H1 (cell line): ENCODE measurements at regions not wholly inside any gene's neighbourhood (a gene's known extent, or its start where the extent isn't known, plus 50 kb on each side); places are given as distances from the start of the nearest gene placed in this dataset.
"Not testable (repeated sequence)": the region's sequence is repeated elsewhere in the genome, so short reads cannot be mapped to it uniquely, and the experiment has no call there.

Source experiments
- CTCF ChIA-PET: fragments of 300-600 bp; sonication (Branson Sonifier 250); formaldehyde crosslinking; loops from one replicate; lab custom pipeline; 2021; ENCODE audit not compliant: partially characterized antibody; lab: Charles Lee
- POLR2A ChIA-PET: fragments of 300-600 bp; sonication (Branson Sonifier 250); formaldehyde crosslinking; loops from one replicate; lab custom pipeline; 2021; ENCODE audit warnings: inconsistent platforms; ENCODE audit not compliant: partially characterized antibody; lab: Charles Lee
- DNase-seq, 2 experiments: peaks; one replicate each; pipeline versions ENCODE4 v3.0.0 to v3.0.0-alpha.2; 2010 to 2022; ENCODE audit warnings: low spot score in 2 of 2, low read depth in 1 of 2, mixed read lengths in 1 of 2
- FAIRE-seq: peaks from 2 replicates; lab custom pipeline; 2011; peaks lifted over from hg19 to GRCh38; lab: Jason Lieb, UNC
- H2AFZ ChIP-seq: 2 replicates; pipeline ENCODE4 v1.8.1; 2012; ENCODE audit warnings: low read length, inconsistent platforms
- H2AK5ac ChIP-seq: 2 replicates; pipeline ENCODE4 v1.6.1; 2013; ENCODE audit warnings: low read depth, low read length
- H2BK120ac ChIP-seq: replicated peaks from 2 replicates; pipeline ENCODE3; 2013; ENCODE audit warnings: low read depth, low read length, inconsistent platforms
- H2BK12ac ChIP-seq: 2 replicates; pipeline ENCODE4 v1.6.1; 2013; ENCODE audit warnings: low read depth, low read length
- H2BK15ac ChIP-seq: 2 replicates; pipeline ENCODE4 v1.6.1; 2013; ENCODE audit warnings: low read length
- H2BK20ac ChIP-seq: 2 replicates; pipeline ENCODE4 v1.6.1; 2013; ENCODE audit warnings: low read length
- H2BK5ac ChIP-seq: 2 replicates; pipeline ENCODE4 v1.6.1; 2013; ENCODE audit warnings: low read depth, low read length
- H3K14ac ChIP-seq: 2 replicates; pipeline ENCODE4 v1.6.1; 2013; ENCODE audit warnings: inconsistent platforms; ENCODE audit not compliant: insufficient read length
- H3K18ac ChIP-seq: 2 replicates; pipeline ENCODE4 v1.6.1; 2013; ENCODE audit warnings: low read length; ENCODE audit errors: extremely low read depth
- H3K23ac ChIP-seq: 2 replicates; pipeline ENCODE4 v1.6.1; 2013; ENCODE audit warnings: inconsistent platforms; ENCODE audit not compliant: insufficient read length
- H3K23me2 ChIP-seq: 2 replicates; pipeline ENCODE4 v1.6.1; 2013; ENCODE audit warnings: low read depth, low read length
- H3K27ac ChIP-seq: 2 replicates; pipeline ENCODE4 v1.6.1; 2011; ENCODE audit warnings: low read depth, low read length, inconsistent platforms
- H3K27me3 ChIP-seq, 4 experiments: replicated peaks in 1 of 4; 1 replicate in 1 of 4; 2 replicates in 3 of 4; pipeline versions ENCODE4 v1.6.1 to v1.8.1; 2011 to 2013; ENCODE audit warnings: low read length in 3 of 4, mild to moderate bottlenecking in 3 of 4, inconsistent platforms in 2 of 4, mixed read lengths in 2 of 4, moderate library complexity in 1 of 4; ENCODE audit not compliant: control insufficient read depth in 3 of 4, insufficient read depth in 3 of 4; ENCODE audit errors: extremely low read depth in 1 of 4
- H3K36me3 ChIP-seq, 4 experiments: 2 replicates each; pipeline versions ENCODE4 v1.6.1 to v1.8.1; 2011 to 2013; ENCODE audit warnings: mild to moderate bottlenecking in 4 of 4, low read length in 3 of 4, moderate library complexity in 2 of 4, control low read depth in 1 of 4, inconsistent platforms in 1 of 4; ENCODE audit not compliant: insufficient read depth in 4 of 4, control insufficient read depth in 2 of 4
- H3K4ac ChIP-seq: replicated peaks from 2 replicates; pipeline ENCODE3; 2013; ENCODE audit warnings: low read length, low read depth, mixed read lengths, inconsistent platforms; ENCODE audit not compliant: insufficient read length
- H3K4me1 ChIP-seq, 4 experiments: replicated peaks in 1 of 4; 1 replicate in 1 of 4; 2 replicates in 3 of 4; pipeline versions ENCODE4 v1.6.1 to v1.8.1; 2011 to 2013; ENCODE audit warnings: low read length in 3 of 4, inconsistent platforms in 2 of 4, mixed read lengths in 1 of 4; ENCODE audit not compliant: insufficient read depth in 4 of 4, control insufficient read depth in 3 of 4
- H3K4me2 ChIP-seq, 2 experiments: 2 replicates each; pipeline versions ENCODE4 v1.6.1 to v1.8.1; 2011 to 2013; ENCODE audit warnings: low read depth in 2 of 2, low read length in 2 of 2, control low read depth in 1 of 2, inconsistent platforms in 1 of 2, mild to moderate bottlenecking in 1 of 2; ENCODE audit not compliant: insufficient read depth in 1 of 2
- H3K4me3 ChIP-seq, 4 experiments: fragments of 200-600, 300-600 bp in 1 of 4; sonication (generic), shearing (Covaris generic), sonication (Bioruptor Twin) in 1 of 4; 2 replicates each; pipeline versions ENCODE4 v1.5.1 to v1.8.1; 2011 to 2016; ENCODE audit warnings: low read length in 4 of 4, low read depth in 3 of 4, control low read depth in 2 of 4, inconsistent platforms in 2 of 4, mild to moderate bottlenecking in 2 of 4, mixed read lengths in 1 of 4, moderate library complexity in 1 of 4; ENCODE audit not compliant: insufficient read depth in 2 of 4; ENCODE audit errors: extremely low read depth in 1 of 4
- H3K56ac ChIP-seq: replicated peaks from 2 replicates; pipeline ENCODE3; 2013; ENCODE audit warnings: low read depth, mild to moderate bottlenecking, mixed read lengths, low read length, inconsistent platforms; ENCODE audit not compliant: insufficient read length
- H3K79me1 ChIP-seq: 2 replicates; pipeline ENCODE4 v1.6.1; 2013; ENCODE audit warnings: low read depth, low read length, control low read depth
- H3K79me2 ChIP-seq, 2 experiments: 2 replicates each; pipeline versions ENCODE4 v1.6.1 to v1.8.1; 2012 to 2013; ENCODE audit warnings: low read length in 2 of 2, mild to moderate bottlenecking in 2 of 2, inconsistent platforms in 1 of 2; ENCODE audit not compliant: insufficient read depth in 2 of 2, control insufficient read depth in 1 of 2
- H3K9ac ChIP-seq, 4 experiments: replicated peaks in 1 of 4; 1 replicate in 1 of 4; 2 replicates in 3 of 4; pipeline versions ENCODE4 v1.6.1 to v1.8.1; 2011 to 2013; ENCODE audit warnings: low read depth in 3 of 4, low read length in 3 of 4, control low read depth in 2 of 4, mild to moderate bottlenecking in 2 of 4, moderate library complexity in 2 of 4, inconsistent platforms in 1 of 4; ENCODE audit errors: extremely low read depth in 1 of 4
- H3K9me3 ChIP-seq, 2 experiments: 2 replicates each; pipeline versions ENCODE4 v1.6.1 to v1.8.1; 2012 to 2013; ENCODE audit warnings: mild to moderate bottlenecking in 2 of 2, moderate library complexity in 2 of 2, control low read depth in 1 of 2, inconsistent platforms in 1 of 2, low read depth in 1 of 2, low read length in 1 of 2, mixed read lengths in 1 of 2; ENCODE audit not compliant: insufficient read depth in 2 of 2
- H4K20me1 ChIP-seq, 2 experiments: replicated peaks in 1 of 2; 2 replicates each; pipeline versions ENCODE3 to v1.8.1; 2011 to 2013; ENCODE audit warnings: inconsistent platforms in 2 of 2, low read length in 2 of 2, mild to moderate bottlenecking in 1 of 2; ENCODE audit not compliant: insufficient read depth in 2 of 2, control insufficient read depth in 1 of 2
- H4K5ac ChIP-seq: 2 replicates; pipeline ENCODE4 v1.6.1; 2013; ENCODE audit warnings: low read length, low read depth, mixed read lengths, inconsistent platforms; ENCODE audit not compliant: insufficient read length
- H4K8ac ChIP-seq: 2 replicates; pipeline ENCODE4 v1.8.0; 2013; ENCODE audit warnings: mild to moderate bottlenecking, moderate library complexity, low read length, inconsistent platforms; ENCODE audit not compliant: insufficient read depth; ENCODE audit errors: extremely low read depth
- H4K91ac ChIP-seq: replicated peaks from 2 replicates; pipeline ENCODE3; 2013; ENCODE audit warnings: low read length, mixed read lengths, inconsistent platforms; ENCODE audit not compliant: insufficient read length
- BRCA1 ChIP-seq: IDR thresholded peaks from 2 replicates; pipeline ENCODE4 v1.6.1; 2012; ENCODE audit warnings: low read depth, low read length, improper control_type of control experiment
- CBX8 ChIP-seq: fragments of 300-800, 300-1000 bp; sonication (generic); IDR thresholded peaks from 2 replicates; pipeline ENCODE4 v1.7.1; 2016; ENCODE audit warnings: low read depth, low read length, borderline replicate concordance
- EP300 ChIP-seq, 2 experiments: IDR thresholded peaks; 1 replicate in 1 of 2; 2 replicates in 1 of 2; pipeline ENCODE4 v1.6.1; 2011 to 2012; ENCODE audit warnings: low read depth in 2 of 2, low read length in 2 of 2, mild to moderate bottlenecking in 2 of 2, borderline replicate concordance in 1 of 2, inconsistent platforms in 1 of 2, moderate library complexity in 1 of 2
- POU5F1 ChIP-seq: IDR thresholded peaks from 2 replicates; pipeline ENCODE4 v1.6.1; 2011; ENCODE audit warnings: low read depth, mild to moderate bottlenecking, low read length, moderate library complexity
- WGBS, 2 experiments: shearing (Covaris generic) in 1 of 2; methylation state at CpG; one replicate each; pipeline versions ENCODE4 v1.1.6 to v1.1.7; 2013 to 2015; ENCODE audit warnings: low lambda C conversion rate in 2 of 2, mixed read lengths in 2 of 2, inconsistent platforms in 1 of 2, low coverage in 1 of 2, missing lambda C conversion rate in 1 of 2; ENCODE audit not compliant: insufficient replicate concordance in 2 of 2, insufficient coverage in 1 of 2, insufficient read length in 1 of 2; ENCODE audit errors: extremely low coverage in 1 of 2, missing lambda C conversion rate in 1 of 2; 5-methylcytosine and 5-hydroxymethylcytosine counted together

GRCh38 chr13:40371531-40372125, 294.8 kb downstream of the FOXO1 start (continued):
- TF ChIP-seq EP300 (IDR thresholded peaks at IDR 0.05; ENCODE audit: borderline replicate concordance in 1 of 2, low read depth in 2 of 2, low read length in 2 of 2) (no peak), BRCA1 (no peak), CBX8 (no peak), POU5F1 (no peak)
- TF ChIP-seq, all 59 proteins: peak for 0

GRCh38 chr13:40373608-40374007, 292.8 kb downstream of the FOXO1 start:
- not testable (repeated sequence) for FAIRE-seq, H4K91ac ChIP-seq, H3K4me1 ChIP-seq

More at GRCh38 chr13:40373608-40374007, 292.8 kb downstream of the FOXO1 start:
- H3K23me2 ChIP-seq, H2BK15ac ChIP-seq, H3K4me2 ChIP-seq, CTCF ChIA-PET, H3K9me3 ChIP-seq, H3K14ac ChIP-seq, H3K27me3 ChIP-seq, H3K27ac ChIP-seq, H3K79me2 ChIP-seq, H3K36me3 ChIP-seq, H2BK5ac ChIP-seq, H3K23ac ChIP-seq, H2BK12ac ChIP-seq, POLR2A ChIA-PET, H4K5ac ChIP-seq, H2AK5ac ChIP-seq, H3K56ac ChIP-seq, H2BK120ac ChIP-seq, H3K4ac ChIP-seq, H4K20me1 ChIP-seq, H3K18ac ChIP-seq, H3K9ac ChIP-seq, DNase-seq, H2BK20ac ChIP-seq, H3K4me3 ChIP-seq, H2AFZ ChIP-seq, H3K79me1 ChIP-seq, H4K8ac ChIP-seq: not testable (repeated sequence)
- 92% methylated on average over 6 of the region's 6 CpGs; no CpG with 5 or more reads in 1 of the 2 experiments for WGBS, 2 experiments
